ENCODE measurements at regions not wholly inside any gene's neighbourhood (a gene's known extent, or its start where the extent isn't known, plus 50 kb on each side); places are given as distances from the start of the nearest gene placed in this dataset.

- Histone ChIP-seq H2AFZ (ENCODE audit: low read depth, low read length, severe bottlenecking) (no peak overlapping the region), H3K9me2 (replicated peaks; ENCODE audit: insufficient read depth, low read length) (no peaks in the 10 kb centered on the region), H3K9me3 (ENCODE audit: insufficient read depth, low read length) (no peaks in the 10 kb centered on the region), H4K20me1 (ENCODE audit: low read depth, low read length) (no peaks in the 10 kb centered on the region), H3K4me2 (ENCODE audit: low read depth, low read length, poor library complexity, severe bottlenecking) (no peak overlapping the region), H3K27me3 (ENCODE audit: low read length) (no peaks in the 10 kb centered on the region), H3K36me3 (ENCODE audit: low read length) (no peaks in the 10 kb centered on the region), H3K79me2 (ENCODE audit: insufficient read depth, low read length) (no peaks in the 10 kb centered on the region), H3K9ac (ENCODE audit: low read length) (no peak overlapping the region), H3F3A (ENCODE audit: insufficient read depth) (no peaks in the 10 kb centered on the region), H3K27ac (ENCODE audit: low read depth, low read length) (no peak overlapping the region), H3K4me3 (ENCODE audit: insufficient read depth, low read length, poor library complexity, severe bottlenecking) (no peak overlapping the region)
- TF ChIP-seq CTCF (IDR thresholded peaks at IDR 0.05; ENCODE audit: insufficient read depth, low read length, poor library complexity, severe bottlenecking) (no peak), EZH2phosphoT487 (conservative IDR thresholded peaks at IDR 0.05; ENCODE audit: low read length) (no peak)
These were observed 844.7 kb downstream of the PCDH18 start for GRCh38 chr4:136687596-136687995.

DNA sequence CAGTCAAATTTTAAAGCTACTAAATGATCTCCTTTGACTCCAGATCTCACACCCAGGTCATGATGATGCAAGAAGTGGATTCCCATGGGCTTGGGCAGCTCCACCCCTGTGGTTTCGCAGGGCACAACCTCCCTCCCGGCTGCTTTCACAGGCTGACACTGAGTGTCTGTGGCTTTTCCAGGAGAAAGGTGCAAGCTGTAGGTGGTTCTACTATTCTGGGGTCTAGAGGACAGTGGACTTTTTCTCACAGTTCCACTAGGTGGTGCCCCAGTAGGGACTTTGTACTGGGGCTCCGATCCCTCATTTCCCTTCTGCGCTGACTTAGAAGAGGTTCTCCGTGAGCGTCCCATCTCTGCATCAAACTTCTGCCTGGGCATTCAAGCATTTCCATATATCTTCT, 845.2 kb downstream of the PCDH18 start:
- no peaks in the 10 kb centered on the region for H3K27me3 ChIP-seq (ENCODE audit: low read length)
- H3K27ac ChIP-seq (ENCODE audit: low read depth, low read length): no peak overlapping the region
- H3K4me3 ChIP-seq (ENCODE audit: insufficient read depth, low read length, poor library complexity, severe bottlenecking): no peak overlapping the region
- TF ChIP-seq EZH2phosphoT487 (conservative IDR thresholded peaks at IDR 0.05; ENCODE audit: low read length): no peak
- no peak for TF ChIP-seq CTCF (IDR thresholded peaks at IDR 0.05; ENCODE audit: insufficient read depth, low read length, poor library complexity, severe bottlenecking)
- H3K9me3 ChIP-seq (ENCODE audit: insufficient read depth, low read length): no peaks in the 10 kb centered on the region
- H4K20me1 ChIP-seq (ENCODE audit: low read depth, low read length): no peaks in the 10 kb centered on the region
- H3K9ac ChIP-seq (ENCODE audit: low read length): no peak overlapping the region
- H3K4me2 ChIP-seq (ENCODE audit: low read depth, low read length, poor library complexity, severe bottlenecking): no peak overlapping the region
- no peaks in the 10 kb centered on the region for H3F3A ChIP-seq (ENCODE audit: insufficient read depth)
- no peaks in the 10 kb centered on the region for H3K36me3 ChIP-seq (ENCODE audit: low read length)
- H3K79me2 ChIP-seq (ENCODE audit: insufficient read depth, low read length): no peaks in the 10 kb centered on the region
- no peaks in the 10 kb centered on the region for H3K9me2 ChIP-seq (replicated peaks; ENCODE audit: insufficient read depth, low read length)
- no peak overlapping the region for H2AFZ ChIP-seq (ENCODE audit: low read depth, low read length, severe bottlenecking)

- Histone ChIP-seq H3K27me3 (ENCODE audit: low read length) (no peaks in the 10 kb centered on the region), H2AFZ (ENCODE audit: low read depth, low read length, severe bottlenecking) (no peak overlapping the region), H3K27ac (ENCODE audit: low read depth, low read length) (no peak overlapping the region), H3F3A (ENCODE audit: insufficient read depth) (no peaks in the 10 kb centered on the region), H3K4me3 (ENCODE audit: insufficient read depth, low read length, poor library complexity, severe bottlenecking) (no peak overlapping the region), H3K4me2 (ENCODE audit: low read depth, low read length, poor library complexity, severe bottlenecking) (no peak overlapping the region), H3K9ac (ENCODE audit: low read length) (no peak overlapping the region), H3K9me3 (ENCODE audit: insufficient read depth, low read length) (no peaks in the 10 kb centered on the region), H3K79me2 (ENCODE audit: insufficient read depth, low read length) (no peaks in the 10 kb centered on the region), H4K20me1 (ENCODE audit: low read depth, low read length) (no peaks in the 10 kb centered on the region), H3K9me2 (replicated peaks; ENCODE audit: insufficient read depth, low read length) (no peaks in the 10 kb centered on the region), H3K36me3 (ENCODE audit: low read length) (no peaks in the 10 kb centered on the region)
- TF ChIP-seq EZH2phosphoT487 (conservative IDR thresholded peaks at IDR 0.05; ENCODE audit: low read length): no peak
These were observed 851.5 kb downstream of the PCDH18 start for GRCh38 chr4:136680761-136681160.

DNA sequence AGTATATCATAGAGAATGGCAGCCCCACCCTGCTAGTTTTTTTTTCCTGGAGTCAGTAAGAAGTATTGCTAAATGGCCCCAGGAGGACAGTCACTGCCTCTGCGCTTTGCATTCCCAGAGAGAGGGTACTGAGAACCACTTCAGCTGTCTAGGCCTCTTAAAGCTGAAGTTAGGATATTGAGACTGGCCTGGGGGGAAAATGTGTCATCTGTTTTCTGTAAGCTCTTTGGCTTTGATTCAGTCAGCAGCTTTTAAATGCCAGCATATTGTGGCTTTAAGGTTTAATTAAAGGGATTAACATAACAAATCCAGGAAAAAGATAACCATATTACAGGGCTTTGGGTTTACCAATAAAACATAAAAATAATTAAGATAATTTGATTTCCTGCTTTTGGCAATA, 852.0 kb downstream of the PCDH18 start:
- Histone ChIP-seq H3F3A (ENCODE audit: insufficient read depth) (no peaks in the 10 kb centered on the region), H3K79me2 (ENCODE audit: insufficient read depth, low read length) (no peaks in the 10 kb centered on the region), H3K9me3 (ENCODE audit: insufficient read depth, low read length) (no peaks in the 10 kb centered on the region), H3K9ac (ENCODE audit: low read length) (no peak overlapping the region), H2AFZ (ENCODE audit: low read depth, low read length, severe bottlenecking) (no peak overlapping the region), H3K27ac (ENCODE audit: low read depth, low read length) (no peak overlapping the region), H3K4me3 (ENCODE audit: insufficient read depth, low read length, poor library complexity, severe bottlenecking) (no peak overlapping the region), H3K36me3 (ENCODE audit: low read length) (no peaks in the 10 kb centered on the region), H4K20me1 (ENCODE audit: low read depth, low read length) (no peaks in the 10 kb centered on the region), H3K9me2 (replicated peaks; ENCODE audit: insufficient read depth, low read length) (no peaks in the 10 kb centered on the region), H3K4me2 (ENCODE audit: low read depth, low read length, poor library complexity, severe bottlenecking) (no peak overlapping the region), H3K27me3 (ENCODE audit: low read length) (no peaks in the 10 kb centered on the region)
- TF ChIP-seq EZH2phosphoT487 (conservative IDR thresholded peaks at IDR 0.05; ENCODE audit: low read length): no peak
- no peak for TF ChIP-seq CTCF (IDR thresholded peaks at IDR 0.05; ENCODE audit: insufficient read depth, low read length, poor library complexity, severe bottlenecking)

Data from SU-DHL-6 (cell line).